Inflammatory macrophage (primary cell): ENCODE measurements at regions not wholly inside any gene's neighbourhood (a gene's known extent, or its start where the extent isn't known, plus 50 kb on each side); places are given as distances from the start of the nearest gene placed in this dataset.
"Not testable (repeated sequence)": the region's sequence is repeated elsewhere in the genome, so short reads cannot be mapped to it uniquely, and the experiment has no call there.

Experiments
- DNase-seq, 2 donors: peaks; one replicate each; pipeline ENCODE4 v3.0.0-alpha.2; 2020 to 2022

- no peak for DNase-seq
These were observed 123.9 kb upstream of the GRM7 start for GRCh38 chr3:6736836-6737629.

DNA sequence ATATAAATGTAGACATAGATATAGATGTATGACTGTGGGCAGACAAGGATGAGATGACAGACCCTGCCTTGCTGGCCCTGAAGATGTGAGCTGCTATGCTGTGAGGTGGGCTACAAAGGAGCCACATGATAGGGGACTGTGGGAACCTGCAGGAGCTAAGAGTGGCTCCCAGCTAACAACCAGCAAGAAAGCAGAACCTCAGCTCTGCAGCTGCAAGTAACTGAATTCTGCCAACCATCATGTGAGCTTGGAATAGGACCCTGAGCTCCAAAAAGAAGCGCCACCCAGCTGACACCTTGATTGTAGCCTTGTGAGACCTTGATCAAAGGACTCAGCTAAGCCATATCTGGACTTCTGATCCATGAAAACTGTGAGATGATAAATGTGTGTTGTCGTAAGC lies 123.3 kb upstream of the GRM7 start:
- no peak for DNase-seq

- DNase-seq, result no peak
These were observed 121.6 kb upstream of the GRM7 start for GRCh38 chr3:6739288-6739687.

DNA sequence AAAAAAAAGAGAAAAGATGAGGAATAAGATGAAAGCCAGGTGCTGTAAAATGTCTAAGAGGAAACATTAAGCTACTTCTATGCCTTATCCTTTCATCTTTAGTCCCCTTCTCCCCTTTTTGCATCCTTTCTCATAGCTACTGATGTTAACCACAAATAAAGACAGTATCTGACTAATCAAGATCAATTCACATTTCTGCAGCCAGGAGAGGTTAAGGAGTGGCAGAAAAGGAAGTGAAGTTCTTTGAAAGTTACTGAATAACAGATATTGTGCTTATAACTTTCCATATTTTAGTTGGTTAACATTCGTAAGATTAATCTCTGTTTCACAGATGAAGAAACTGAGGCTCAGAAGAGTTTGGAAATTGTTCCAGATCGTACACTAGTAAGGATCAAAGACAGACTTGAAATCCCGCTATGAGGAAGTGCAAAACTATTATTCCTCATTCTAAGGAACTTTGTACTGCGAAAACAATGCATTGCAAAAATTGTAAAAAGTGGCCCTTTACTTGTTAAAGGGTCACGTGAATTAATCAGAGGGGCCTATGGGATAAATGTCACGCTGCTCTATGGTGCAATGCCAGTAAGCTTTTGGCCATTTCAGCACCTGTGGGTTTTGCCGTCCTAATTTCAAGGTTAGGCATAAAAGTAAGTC lies 117.7 kb upstream of the GRM7 start:
- DNase-seq, result no peak

DNA sequence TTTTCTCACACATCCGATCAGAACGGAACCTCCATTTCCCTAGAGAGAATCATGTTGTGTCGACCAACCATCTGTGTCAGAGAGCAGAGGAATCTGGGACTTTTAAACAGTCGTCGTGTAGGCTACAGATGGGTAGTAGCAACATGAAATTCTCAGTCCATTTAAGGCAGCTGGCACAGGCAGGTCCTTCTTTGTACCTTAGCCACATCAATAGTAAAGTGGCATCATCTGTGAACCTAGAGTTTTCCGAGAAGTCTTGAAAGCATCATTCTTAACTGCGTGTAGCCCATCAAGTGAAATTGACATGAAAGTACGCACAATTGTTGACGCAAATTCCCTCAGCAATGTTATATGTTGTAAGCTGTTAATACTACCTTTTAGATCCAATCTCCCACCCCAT lies 114.5 kb upstream of the GRM7 start:
- DNase-seq, result no peak

GRCh38 chr3:6747017-6747416 lies 113.9 kb upstream of the GRM7 start:
- DNase-seq, result no peak

- no peak for DNase-seq
These were observed 110.1 kb upstream of the GRM7 start for GRCh38 chr3:6750782-6751181.

- DNase-seq, result no peak
These were observed 107.4 kb upstream of the GRM7 start for GRCh38 chr3:6753536-6753935.

DNA sequence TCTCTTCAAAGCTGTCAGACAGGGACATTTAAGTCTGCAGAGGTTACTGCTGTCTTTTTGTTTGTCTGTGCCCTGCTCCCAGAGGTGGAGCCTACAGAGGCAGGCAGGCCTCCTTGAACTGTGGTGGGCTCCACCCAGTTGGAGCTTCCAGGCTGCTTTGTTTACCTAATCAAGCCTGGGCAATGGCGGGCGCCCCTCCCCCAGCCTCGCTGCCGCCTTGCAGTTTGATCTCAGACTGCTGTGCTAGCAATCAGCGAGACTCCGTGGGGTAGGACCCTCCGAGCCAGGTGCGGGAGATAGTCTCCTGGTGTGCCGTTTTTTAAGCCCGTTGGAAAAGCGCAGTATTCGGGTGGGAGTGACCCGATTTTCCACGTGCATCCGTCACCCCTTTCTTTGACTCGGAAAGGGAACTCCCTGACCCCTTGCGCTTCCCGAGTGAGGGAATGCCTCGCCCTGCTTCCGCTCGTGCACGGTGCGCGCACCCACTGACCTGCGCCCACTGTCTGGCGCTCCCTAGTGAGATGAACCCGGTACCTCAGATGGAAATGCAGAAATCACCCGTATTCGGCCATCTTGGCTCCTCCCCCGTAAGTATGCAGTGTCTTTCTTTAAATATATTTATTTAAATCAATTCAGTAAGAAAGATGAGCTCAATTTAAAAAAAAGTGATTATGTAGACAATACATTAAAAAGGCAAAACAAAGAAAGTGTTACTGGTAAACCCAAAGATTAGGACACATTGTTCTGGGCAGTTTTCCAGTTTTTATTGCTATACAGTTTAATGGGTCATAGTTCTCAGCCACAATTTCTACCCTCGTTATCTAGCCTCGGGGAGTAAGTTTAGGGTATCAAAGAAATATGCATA lies 91.2 kb upstream of the GRM7 start:
- not testable (repeated sequence) for DNase-seq

DNA sequence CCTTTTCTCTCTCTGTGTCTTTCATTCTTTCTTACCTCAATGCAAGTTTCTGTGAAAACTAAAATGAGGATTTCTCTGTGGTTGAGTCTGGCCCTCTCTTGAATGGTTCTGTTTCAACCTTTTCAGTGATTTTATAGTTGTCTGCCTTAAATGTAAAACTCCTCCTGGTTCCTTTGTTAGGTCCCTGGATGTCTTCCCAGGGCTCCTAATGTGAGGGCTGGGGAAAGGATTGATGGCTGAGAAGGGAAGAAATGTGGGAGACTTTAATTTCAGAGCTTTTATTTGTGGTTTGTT lies 90.6 kb upstream of the GRM7 start:
- DNase-seq, result no peak

DNA sequence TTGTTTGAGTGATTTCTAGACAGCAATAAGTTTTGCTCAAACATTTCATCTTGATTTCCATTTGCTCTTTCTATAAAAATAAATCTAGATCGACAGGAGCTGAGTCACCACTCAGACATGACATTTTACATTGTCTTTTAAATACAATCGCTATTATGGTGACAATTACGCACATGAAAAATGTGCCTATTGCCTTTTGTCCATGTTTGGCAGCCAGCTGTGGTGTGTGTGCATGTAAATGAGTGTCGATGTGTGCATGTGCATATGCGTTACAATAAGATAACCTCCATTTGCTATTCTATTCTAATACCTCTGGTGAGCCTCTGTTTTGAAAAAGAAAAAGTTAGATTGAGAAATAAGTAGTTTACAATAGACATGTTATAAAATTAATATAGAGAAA lies 89.7 kb upstream of the GRM7 start:
- DNase-seq, result no peak

DNA sequence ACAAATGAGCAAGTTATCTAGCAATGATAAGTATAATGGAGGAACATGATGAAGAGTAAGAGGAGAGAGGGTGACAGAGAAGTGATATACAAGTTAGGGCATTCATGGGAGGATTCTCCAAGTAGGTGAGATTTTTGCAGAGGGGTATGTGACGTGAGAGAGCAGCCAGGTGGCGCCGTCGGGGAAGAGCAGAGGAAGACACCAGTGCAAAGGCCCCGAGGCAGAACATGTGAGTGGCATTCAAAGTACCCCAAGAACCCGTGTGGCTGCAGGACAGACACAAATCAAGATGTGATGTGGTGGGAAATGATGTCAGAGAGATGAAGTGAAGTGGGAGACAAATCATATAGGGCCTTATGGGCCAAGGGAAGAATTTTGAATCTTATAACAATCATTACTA lies 81.8 kb upstream of the GRM7 start:
- no peak for DNase-seq

DNA sequence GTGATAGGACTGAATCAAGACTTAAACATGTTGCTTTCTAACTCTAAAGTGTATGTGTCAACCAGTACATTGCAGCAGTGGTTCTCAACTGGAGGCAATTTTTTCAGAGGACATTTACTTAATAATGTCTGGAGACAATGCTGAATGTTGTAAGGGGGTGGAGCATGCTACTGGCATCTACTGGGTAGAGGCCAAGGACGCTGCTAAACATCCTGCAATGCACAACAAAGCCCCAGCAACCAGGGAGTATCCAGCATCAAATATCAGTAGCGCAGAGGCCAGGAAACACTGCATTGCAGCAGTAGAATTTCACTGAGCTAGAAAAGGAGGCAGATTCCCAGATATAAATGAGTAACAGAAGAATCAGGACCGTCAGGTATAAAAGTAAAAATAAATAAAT lies 79.8 kb upstream of the GRM7 start:
- no peak for DNase-seq

- peak in 1 of 2 donors; percentile 1 for DNase-seq
These were observed 75.2 kb upstream of the GRM7 start for GRCh38 chr3:6785726-6786125.

- DNase-seq, result no peak
These were observed 69.8 kb upstream of the GRM7 start for GRCh38 chr3:6791161-6791560.

GRCh38 chr3:6799264-6799915 lies 61.5 kb upstream of the GRM7 start:
- DNase-seq, result peak; percentile 37 to 50

DNA sequence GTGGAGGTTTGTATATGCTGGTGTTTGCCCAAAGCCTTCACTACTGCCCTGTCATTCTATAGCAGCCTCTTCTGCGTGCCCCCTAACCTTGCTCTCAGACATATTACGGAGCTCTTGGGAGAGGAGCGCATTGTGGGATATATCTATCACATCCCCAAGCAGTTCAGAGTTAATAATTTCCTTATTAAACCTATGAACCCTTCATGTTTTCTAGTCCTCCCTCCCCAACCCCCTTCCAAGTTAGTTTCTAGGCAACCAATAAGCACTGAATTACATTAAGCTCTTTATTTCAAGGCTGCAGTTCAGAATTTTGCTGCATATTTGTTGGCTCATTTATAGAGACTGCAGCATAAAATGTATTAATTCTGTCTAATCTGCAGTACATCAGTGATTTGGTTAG lies 57.3 kb upstream of the GRM7 start:
- DNase-seq, result no peak

- DNase-seq, result no peak
These were observed 55.7 kb upstream of the GRM7 start for GRCh38 chr3:6805236-6805635.

GRCh38 chr3:6806991-6807390 lies 53.9 kb upstream of the GRM7 start:
- no peak for DNase-seq

DNA sequence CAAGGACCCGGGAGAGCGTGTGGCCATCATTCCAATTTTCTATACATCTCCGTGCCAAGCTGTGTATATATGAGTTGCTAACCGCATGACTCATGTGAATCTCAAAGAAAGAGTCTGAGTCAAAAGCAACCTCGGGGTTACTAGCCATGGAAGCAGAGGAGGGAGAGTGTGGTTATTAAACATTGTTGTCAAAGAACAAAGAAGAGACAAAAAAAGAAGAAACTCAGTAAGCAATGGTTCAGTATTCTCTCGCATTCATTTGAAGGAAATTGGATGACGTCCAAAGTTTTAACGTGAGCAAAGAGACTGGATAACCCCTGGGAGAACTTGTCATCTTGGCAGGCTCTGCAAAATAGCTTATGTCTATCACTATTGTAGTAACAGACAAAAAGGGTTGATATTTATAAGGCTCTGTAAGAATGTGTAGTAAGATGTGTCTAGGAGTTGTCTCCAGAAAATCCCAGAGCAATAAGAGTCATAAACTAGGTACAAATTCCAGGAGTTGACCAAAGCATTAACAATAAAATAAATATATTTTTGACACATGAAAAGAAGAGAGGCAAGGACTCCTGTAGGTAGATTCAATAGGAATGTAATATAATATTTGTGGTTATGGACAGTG lies 52.8 kb upstream of the GRM7 start:
- DNase-seq, result no peak

- no peak for DNase-seq
These were observed 51.6 kb upstream of the GRM7 start for GRCh38 chr3:6809349-6809748.
